ENCODE measurements at regions not wholly inside any gene's neighbourhood (a gene's known extent, or its start where the extent isn't known, plus 50 kb on each side); places are given as distances from the start of the nearest gene placed in this dataset.

DNA sequence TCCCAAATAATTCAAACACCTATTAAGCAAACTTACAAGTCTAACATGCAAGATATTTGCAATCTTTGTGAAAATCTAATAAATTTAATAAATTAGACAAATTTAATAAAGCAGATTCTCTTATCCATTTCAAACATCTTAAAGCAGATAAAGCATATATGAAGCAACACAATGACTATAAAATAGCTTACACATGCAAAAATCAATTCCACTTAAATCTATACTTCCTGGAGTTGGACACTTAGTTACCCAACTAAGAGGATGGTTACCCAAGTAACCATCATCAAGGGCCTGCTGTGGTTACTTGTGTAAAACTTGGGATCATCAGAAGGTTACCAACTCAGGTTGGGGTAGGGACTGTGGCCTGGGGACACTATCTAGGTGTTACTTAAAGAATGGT, 206.8 kb downstream of the CD47 start:
- TF ChIP-seq, protein P1, sequence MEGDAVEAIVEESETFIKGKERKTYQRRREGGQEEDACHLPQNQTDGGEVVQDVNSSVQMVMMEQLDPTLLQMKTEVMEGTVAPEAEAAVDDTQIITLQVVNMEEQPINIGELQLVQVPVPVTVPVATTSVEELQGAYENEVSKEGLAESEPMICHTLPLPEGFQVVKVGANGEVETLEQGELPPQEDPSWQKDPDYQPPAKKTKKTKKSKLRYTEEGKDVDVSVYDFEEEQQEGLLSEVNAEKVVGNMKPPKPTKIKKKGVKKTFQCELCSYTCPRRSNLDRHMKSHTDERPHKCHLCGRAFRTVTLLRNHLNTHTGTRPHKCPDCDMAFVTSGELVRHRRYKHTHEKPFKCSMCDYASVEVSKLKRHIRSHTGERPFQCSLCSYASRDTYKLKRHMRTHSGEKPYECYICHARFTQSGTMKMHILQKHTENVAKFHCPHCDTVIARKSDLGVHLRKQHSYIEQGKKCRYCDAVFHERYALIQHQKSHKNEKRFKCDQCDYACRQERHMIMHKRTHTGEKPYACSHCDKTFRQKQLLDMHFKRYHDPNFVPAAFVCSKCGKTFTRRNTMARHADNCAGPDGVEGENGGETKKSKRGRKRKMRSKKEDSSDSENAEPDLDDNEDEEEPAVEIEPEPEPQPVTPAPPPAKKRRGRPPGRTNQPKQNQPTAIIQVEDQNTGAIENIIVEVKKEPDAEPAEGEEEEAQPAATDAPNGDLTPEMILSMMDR (IDR thresholded peaks at IDR 0.05 in 4 of 5, conservative IDR thresholded peaks at IDR 0.05 in 1 of 5): no peak
- no peak for TF ChIP-seq POLR2A (IDR thresholded peaks at IDR 0.05)

GRCh38 chr3:107882881-107883280, 207.9 kb downstream of the CD47 start:
- intact Hi-C loops (cut with DNase I; ENCODE audit: low total_unique reads): no loop called here
- H3K4me1 ChIP-seq: no peaks in the 10 kb centered on the region
- no peaks in the 10 kb centered on the region for H3K36me3 ChIP-seq
- no peaks in the 10 kb centered on the region for H3K9me3 ChIP-seq
- ATAC-seq: no peak
- no peak overlapping the region for H3K27ac ChIP-seq
- TF ChIP-seq POLR2A (IDR thresholded peaks at IDR 0.05): no peak
- TF ChIP-seq, protein P1 (IDR thresholded peaks at IDR 0.05 in 4 of 5, conservative IDR thresholded peaks at IDR 0.05 in 1 of 5): no peak
- H3K27me3 ChIP-seq: no peaks in the 10 kb centered on the region
- no peak overlapping the region for H3K4me3 ChIP-seq
- DNase-seq: no peak
- in situ Hi-C loops (cut with MboI; ENCODE audit: low sequenced_read_pairs in 4 of 4): no loop called here

More for the DNA sequence above, 206.8 kb downstream of the CD47 start:
- Histone ChIP-seq H3K36me3 (no peaks in the 10 kb centered on the region), H3K9me3 (no peaks in the 10 kb centered on the region), H3K4me3 (no peak overlapping the region), H3K27me3 (no peaks in the 10 kb centered on the region), H3K4me1 (no peaks in the 10 kb centered on the region), H3K27ac (no peak overlapping the region)
- DNase-seq: no peak
- ATAC-seq: no peak
- in situ Hi-C loops (cut with MboI; ENCODE audit: low sequenced_read_pairs in 4 of 4): no loop called here
- intact Hi-C loops (cut with DNase I; ENCODE audit: low total_unique reads): no loop called here

DNA sequence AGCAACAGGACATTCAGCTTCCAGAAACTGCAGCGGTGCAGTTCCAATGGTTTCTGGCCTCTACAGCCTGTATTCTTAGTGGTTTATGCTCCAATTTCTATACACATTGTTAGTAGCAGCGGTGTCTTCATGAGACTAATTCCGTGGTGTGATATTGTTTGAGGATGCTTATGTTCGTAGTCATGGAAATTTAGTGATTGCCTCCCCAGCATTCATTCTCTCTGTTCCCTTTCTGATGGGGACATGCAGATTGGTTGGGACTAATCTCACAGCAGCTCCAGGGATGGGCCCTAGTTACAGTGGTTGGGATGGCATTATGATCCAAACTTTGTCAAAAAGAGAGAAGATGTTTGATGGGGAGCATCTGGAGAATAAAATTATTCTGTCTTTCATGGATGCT, 208.6 kb downstream of the CD47 start:
- Histone ChIP-seq H3K27me3 (no peaks in the 10 kb centered on the region), H3K36me3 (no peaks in the 10 kb centered on the region), H3K9me3 (no peaks in the 10 kb centered on the region), H3K4me3 (no peak overlapping the region), H3K4me1 (no peaks in the 10 kb centered on the region), H3K27ac (no peak overlapping the region)
- DNase-seq (no peak), ATAC-seq (no peak)
- TF ChIP-seq, protein P1 (IDR thresholded peaks at IDR 0.05 in 4 of 5, conservative IDR thresholded peaks at IDR 0.05 in 1 of 5): no peak
- no peak for TF ChIP-seq POLR2A (IDR thresholded peaks at IDR 0.05)
- intact Hi-C loops (cut with DNase I; ENCODE audit: low total_unique reads): no loop called here
- in situ Hi-C loops (cut with MboI; ENCODE audit: low sequenced_read_pairs in 4 of 4): no loop called here

GRCh38 chr3:107881509-107881908, 209.3 kb downstream of the CD47 start:
- no peak for ATAC-seq
- no peak overlapping the region for H3K27ac ChIP-seq
- no peaks in the 10 kb centered on the region for H3K9me3 ChIP-seq
- no peaks in the 10 kb centered on the region for H3K36me3 ChIP-seq
- no peaks in the 10 kb centered on the region for H3K27me3 ChIP-seq
- TF ChIP-seq, protein P1 (IDR thresholded peaks at IDR 0.05 in 4 of 5, conservative IDR thresholded peaks at IDR 0.05 in 1 of 5): no peak
- TF ChIP-seq POLR2A (IDR thresholded peaks at IDR 0.05): no peak
- no peak for DNase-seq
- intact Hi-C loops (cut with DNase I; ENCODE audit: low total_unique reads): no loop called here
- no peak overlapping the region for H3K4me3 ChIP-seq
- in situ Hi-C loops (cut with MboI; ENCODE audit: low sequenced_read_pairs in 4 of 4): no loop called here
- no peaks in the 10 kb centered on the region for H3K4me1 ChIP-seq

DNA sequence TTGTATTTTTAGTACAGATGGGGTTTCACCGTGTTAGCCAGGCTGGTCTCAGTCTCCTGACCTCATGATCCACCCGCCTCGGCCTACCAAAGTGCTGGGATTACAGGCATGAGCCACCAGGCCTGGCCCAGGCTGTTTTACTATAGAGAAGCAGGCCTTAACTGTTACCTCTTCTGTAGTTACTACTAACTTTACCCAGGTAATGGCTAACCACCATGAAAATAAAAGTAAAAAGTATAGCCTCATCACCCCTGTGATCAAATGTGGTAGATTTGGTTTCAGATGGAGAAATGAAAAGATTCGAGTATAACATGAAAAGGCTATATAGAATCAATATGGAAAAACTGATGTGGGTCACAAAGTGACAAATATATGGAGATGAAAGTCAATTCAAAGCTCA, 210.1 kb downstream of the CD47 start:
- TF ChIP-seq, protein P1 (IDR thresholded peaks at IDR 0.05 in 4 of 5, conservative IDR thresholded peaks at IDR 0.05 in 1 of 5): no peak
- TF ChIP-seq POLR2A (IDR thresholded peaks at IDR 0.05): no peak
- no peak for ATAC-seq
- Histone ChIP-seq H3K9me3 (no peaks in the 10 kb centered on the region), H3K4me3 (no peak overlapping the region), H3K4me1 (no peaks in the 10 kb centered on the region), H3K27me3 (no peaks in the 10 kb centered on the region), H3K27ac (no peak overlapping the region), H3K36me3 (no peaks in the 10 kb centered on the region)
- DNase-seq: no peak
- intact Hi-C loops (cut with DNase I; ENCODE audit: low total_unique reads) (no loop called here), in situ Hi-C loops (cut with MboI; ENCODE audit: low sequenced_read_pairs in 4 of 4) (no loop called here)

Data from gastrocnemius medialis (tissue), 4 donors.